H1 (cell line): ENCODE measurements at regions not wholly inside any gene's neighbourhood (a gene's known extent, or its start where the extent isn't known, plus 50 kb on each side); places are given as distances from the start of the nearest gene placed in this dataset.

Experiments used
- CTCF ChIA-PET: fragments of 300-600 bp; sonication (Branson Sonifier 250); formaldehyde crosslinking; loops from one replicate; lab custom pipeline; 2021; ENCODE audit not compliant: partially characterized antibody; lab: Charles Lee
- POLR2A ChIA-PET: fragments of 300-600 bp; sonication (Branson Sonifier 250); formaldehyde crosslinking; loops from one replicate; lab custom pipeline; 2021; ENCODE audit warnings: inconsistent platforms; ENCODE audit not compliant: partially characterized antibody; lab: Charles Lee
- DNase-seq, 2 experiments: peaks; one replicate each; pipeline versions ENCODE4 v3.0.0 to v3.0.0-alpha.2; 2010 to 2022; ENCODE audit warnings: low spot score in 2 of 2, low read depth in 1 of 2, mixed read lengths in 1 of 2
- FAIRE-seq: peaks from 2 replicates; lab custom pipeline; 2011; peaks lifted over from hg19 to GRCh38; lab: Jason Lieb, UNC
- H2AFZ ChIP-seq: 2 replicates; pipeline ENCODE4 v1.8.1; 2012; ENCODE audit warnings: low read length, inconsistent platforms
- H2AK5ac ChIP-seq: 2 replicates; pipeline ENCODE4 v1.6.1; 2013; ENCODE audit warnings: low read depth, low read length
- H2BK120ac ChIP-seq: replicated peaks from 2 replicates; pipeline ENCODE3; 2013; ENCODE audit warnings: low read depth, low read length, inconsistent platforms
- H2BK12ac ChIP-seq: 2 replicates; pipeline ENCODE4 v1.6.1; 2013; ENCODE audit warnings: low read depth, low read length
- H2BK15ac ChIP-seq: 2 replicates; pipeline ENCODE4 v1.6.1; 2013; ENCODE audit warnings: low read length
- H2BK20ac ChIP-seq: 2 replicates; pipeline ENCODE4 v1.6.1; 2013; ENCODE audit warnings: low read length
- H2BK5ac ChIP-seq: 2 replicates; pipeline ENCODE4 v1.6.1; 2013; ENCODE audit warnings: low read depth, low read length
- H3K14ac ChIP-seq: 2 replicates; pipeline ENCODE4 v1.6.1; 2013; ENCODE audit warnings: inconsistent platforms; ENCODE audit not compliant: insufficient read length
- H3K18ac ChIP-seq: 2 replicates; pipeline ENCODE4 v1.6.1; 2013; ENCODE audit warnings: low read length; ENCODE audit errors: extremely low read depth
- H3K23ac ChIP-seq: 2 replicates; pipeline ENCODE4 v1.6.1; 2013; ENCODE audit warnings: inconsistent platforms; ENCODE audit not compliant: insufficient read length
- H3K23me2 ChIP-seq: 2 replicates; pipeline ENCODE4 v1.6.1; 2013; ENCODE audit warnings: low read depth, low read length
- H3K27ac ChIP-seq: 2 replicates; pipeline ENCODE4 v1.6.1; 2011; ENCODE audit warnings: low read depth, low read length, inconsistent platforms
- H3K27me3 ChIP-seq, 4 experiments: replicated peaks in 1 of 4; 1 replicate in 1 of 4; 2 replicates in 3 of 4; pipeline versions ENCODE4 v1.6.1 to v1.8.1; 2011 to 2013; ENCODE audit warnings: low read length in 3 of 4, mild to moderate bottlenecking in 3 of 4, inconsistent platforms in 2 of 4, mixed read lengths in 2 of 4, moderate library complexity in 1 of 4; ENCODE audit not compliant: control insufficient read depth in 3 of 4, insufficient read depth in 3 of 4; ENCODE audit errors: extremely low read depth in 1 of 4
- H3K36me3 ChIP-seq, 4 experiments: 2 replicates each; pipeline versions ENCODE4 v1.6.1 to v1.8.1; 2011 to 2013; ENCODE audit warnings: mild to moderate bottlenecking in 4 of 4, low read length in 3 of 4, moderate library complexity in 2 of 4, control low read depth in 1 of 4, inconsistent platforms in 1 of 4; ENCODE audit not compliant: insufficient read depth in 4 of 4, control insufficient read depth in 2 of 4
- H3K4ac ChIP-seq: replicated peaks from 2 replicates; pipeline ENCODE3; 2013; ENCODE audit warnings: low read length, low read depth, mixed read lengths, inconsistent platforms; ENCODE audit not compliant: insufficient read length
- H3K4me1 ChIP-seq, 4 experiments: replicated peaks in 1 of 4; 1 replicate in 1 of 4; 2 replicates in 3 of 4; pipeline versions ENCODE4 v1.6.1 to v1.8.1; 2011 to 2013; ENCODE audit warnings: low read length in 3 of 4, inconsistent platforms in 2 of 4, mixed read lengths in 1 of 4; ENCODE audit not compliant: insufficient read depth in 4 of 4, control insufficient read depth in 3 of 4
- H3K4me2 ChIP-seq, 2 experiments: 2 replicates each; pipeline versions ENCODE4 v1.6.1 to v1.8.1; 2011 to 2013; ENCODE audit warnings: low read depth in 2 of 2, low read length in 2 of 2, control low read depth in 1 of 2, inconsistent platforms in 1 of 2, mild to moderate bottlenecking in 1 of 2; ENCODE audit not compliant: insufficient read depth in 1 of 2
- H3K4me3 ChIP-seq, 4 experiments: fragments of 200-600, 300-600 bp in 1 of 4; sonication (generic), shearing (Covaris generic), sonication (Bioruptor Twin) in 1 of 4; 2 replicates each; pipeline versions ENCODE4 v1.5.1 to v1.8.1; 2011 to 2016; ENCODE audit warnings: low read length in 4 of 4, low read depth in 3 of 4, control low read depth in 2 of 4, inconsistent platforms in 2 of 4, mild to moderate bottlenecking in 2 of 4, mixed read lengths in 1 of 4, moderate library complexity in 1 of 4; ENCODE audit not compliant: insufficient read depth in 2 of 4; ENCODE audit errors: extremely low read depth in 1 of 4
- H3K56ac ChIP-seq: replicated peaks from 2 replicates; pipeline ENCODE3; 2013; ENCODE audit warnings: low read depth, mild to moderate bottlenecking, mixed read lengths, low read length, inconsistent platforms; ENCODE audit not compliant: insufficient read length
- H3K79me1 ChIP-seq: 2 replicates; pipeline ENCODE4 v1.6.1; 2013; ENCODE audit warnings: low read depth, low read length, control low read depth
- H3K79me2 ChIP-seq, 2 experiments: 2 replicates each; pipeline versions ENCODE4 v1.6.1 to v1.8.1; 2012 to 2013; ENCODE audit warnings: low read length in 2 of 2, mild to moderate bottlenecking in 2 of 2, inconsistent platforms in 1 of 2; ENCODE audit not compliant: insufficient read depth in 2 of 2, control insufficient read depth in 1 of 2
- H3K9ac ChIP-seq, 4 experiments: replicated peaks in 1 of 4; 1 replicate in 1 of 4; 2 replicates in 3 of 4; pipeline versions ENCODE4 v1.6.1 to v1.8.1; 2011 to 2013; ENCODE audit warnings: low read depth in 3 of 4, low read length in 3 of 4, control low read depth in 2 of 4, mild to moderate bottlenecking in 2 of 4, moderate library complexity in 2 of 4, inconsistent platforms in 1 of 4; ENCODE audit errors: extremely low read depth in 1 of 4
- H3K9me3 ChIP-seq, 2 experiments: 2 replicates each; pipeline versions ENCODE4 v1.6.1 to v1.8.1; 2012 to 2013; ENCODE audit warnings: mild to moderate bottlenecking in 2 of 2, moderate library complexity in 2 of 2, control low read depth in 1 of 2, inconsistent platforms in 1 of 2, low read depth in 1 of 2, low read length in 1 of 2, mixed read lengths in 1 of 2; ENCODE audit not compliant: insufficient read depth in 2 of 2
- H4K20me1 ChIP-seq, 2 experiments: replicated peaks in 1 of 2; 2 replicates each; pipeline versions ENCODE3 to v1.8.1; 2011 to 2013; ENCODE audit warnings: inconsistent platforms in 2 of 2, low read length in 2 of 2, mild to moderate bottlenecking in 1 of 2; ENCODE audit not compliant: insufficient read depth in 2 of 2, control insufficient read depth in 1 of 2
- H4K5ac ChIP-seq: 2 replicates; pipeline ENCODE4 v1.6.1; 2013; ENCODE audit warnings: low read length, low read depth, mixed read lengths, inconsistent platforms; ENCODE audit not compliant: insufficient read length
- H4K8ac ChIP-seq: 2 replicates; pipeline ENCODE4 v1.8.0; 2013; ENCODE audit warnings: mild to moderate bottlenecking, moderate library complexity, low read length, inconsistent platforms; ENCODE audit not compliant: insufficient read depth; ENCODE audit errors: extremely low read depth
- H4K91ac ChIP-seq: replicated peaks from 2 replicates; pipeline ENCODE3; 2013; ENCODE audit warnings: low read length, mixed read lengths, inconsistent platforms; ENCODE audit not compliant: insufficient read length
- CTBP2 ChIP-seq: IDR thresholded peaks from 2 replicates; pipeline ENCODE4 v1.7.0; 2011; ENCODE audit warnings: borderline replicate concordance, mild to moderate bottlenecking, moderate library complexity, mixed read lengths, low read length; ENCODE audit not compliant: insufficient read depth, insufficient read length
- EGR1 ChIP-seq: IDR thresholded peaks from 2 replicates; pipeline ENCODE4 v1.6.1; 2011; ENCODE audit warnings: low read depth, low read length, borderline replicate concordance
- WGBS, 2 experiments: shearing (Covaris generic) in 1 of 2; methylation state at CpG; one replicate each; pipeline versions ENCODE4 v1.1.6 to v1.1.7; 2013 to 2015; ENCODE audit warnings: low lambda C conversion rate in 2 of 2, mixed read lengths in 2 of 2, inconsistent platforms in 1 of 2, low coverage in 1 of 2, missing lambda C conversion rate in 1 of 2; ENCODE audit not compliant: insufficient replicate concordance in 2 of 2, insufficient coverage in 1 of 2, insufficient read length in 1 of 2; ENCODE audit errors: extremely low coverage in 1 of 2, missing lambda C conversion rate in 1 of 2; 5-methylcytosine and 5-hydroxymethylcytosine counted together
- TF ChIP-seq, protein P1 (sequence below): IDR thresholded peaks from 2 replicates; pipeline ENCODE4 v1.6.1; 2011; ENCODE audit warnings: low read length, improper control_type of control experiment

- no peak overlapping the region for H2AFZ ChIP-seq
Observed at GRCh38 chr6:74785236-74785635, 420.6 kb downstream of the COL12A1 start.

More at GRCh38 chr6:74785236-74785635, 420.6 kb downstream of the COL12A1 start:
- no peaks in the 10 kb centered on the region for H3K4me1 ChIP-seq
- no peak overlapping the region for H2BK5ac ChIP-seq
- no peaks in the 10 kb centered on the region for H3K9me3 ChIP-seq
- H4K91ac ChIP-seq = no peak overlapping the region
- H4K5ac ChIP-seq = no peak overlapping the region
- no peaks in the 10 kb centered on the region for H3K36me3 ChIP-seq
- no peak overlapping the region for H2AK5ac ChIP-seq
- TF ChIP-seq, protein P1, sequence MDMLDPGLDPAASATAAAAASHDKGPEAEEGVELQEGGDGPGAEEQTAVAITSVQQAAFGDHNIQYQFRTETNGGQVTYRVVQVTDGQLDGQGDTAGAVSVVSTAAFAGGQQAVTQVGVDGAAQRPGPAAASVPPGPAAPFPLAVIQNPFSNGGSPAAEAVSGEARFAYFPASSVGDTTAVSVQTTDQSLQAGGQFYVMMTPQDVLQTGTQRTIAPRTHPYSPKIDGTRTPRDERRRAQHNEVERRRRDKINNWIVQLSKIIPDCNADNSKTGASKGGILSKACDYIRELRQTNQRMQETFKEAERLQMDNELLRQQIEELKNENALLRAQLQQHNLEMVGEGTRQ = no peak
- no peak for TF ChIP-seq EGR1
- TF ChIP-seq CTBP2 = no peak
- H3K4me2 ChIP-seq = no peak overlapping the region
- H2BK120ac ChIP-seq = no peak overlapping the region
- H3K4me3 ChIP-seq = no peak overlapping the region
- H3K9ac ChIP-seq = no peak overlapping the region
- H4K20me1 ChIP-seq = no peaks in the 10 kb centered on the region
- H3K79me2 ChIP-seq = no peaks in the 10 kb centered on the region
- no peak overlapping the region for H3K14ac ChIP-seq
- ChIA-PET CTCF (no interaction called here), POLR2A (no interaction called here)
- no peak overlapping the region for H3K23ac ChIP-seq
- no peak overlapping the region for H2BK20ac ChIP-seq
- H3K4ac ChIP-seq = no peak overlapping the region
- no peak overlapping the region for H2BK15ac ChIP-seq
- no peak overlapping the region for H4K8ac ChIP-seq
- no peak overlapping the region for H3K56ac ChIP-seq
- H3K27me3 ChIP-seq = no peaks in the 10 kb centered on the region
- H3K18ac ChIP-seq = no peak overlapping the region
- H2BK12ac ChIP-seq = no peak overlapping the region
- DNase-seq = no peak
- 94% methylated on average over 3 of the region's 3 CpGs; no CpG with 5 or more reads in 1 of the 2 experiments for WGBS, 2 experiments
- no peak for FAIRE-seq
- H3K79me1 ChIP-seq = no peaks in the 10 kb centered on the region
- H3K27ac ChIP-seq = no peak overlapping the region
- no peaks in the 10 kb centered on the region for H3K23me2 ChIP-seq
